ENCODE measurements at regions not wholly inside any gene's neighbourhood (a gene's known extent, or its start where the extent isn't known, plus 50 kb on each side); places are given as distances from the start of the nearest gene placed in this dataset.

GRCh38 chr20:22213271-22213670, 371.1 kb downstream of the FOXA2 start:
- TF ChIP-seq, protein P1, sequence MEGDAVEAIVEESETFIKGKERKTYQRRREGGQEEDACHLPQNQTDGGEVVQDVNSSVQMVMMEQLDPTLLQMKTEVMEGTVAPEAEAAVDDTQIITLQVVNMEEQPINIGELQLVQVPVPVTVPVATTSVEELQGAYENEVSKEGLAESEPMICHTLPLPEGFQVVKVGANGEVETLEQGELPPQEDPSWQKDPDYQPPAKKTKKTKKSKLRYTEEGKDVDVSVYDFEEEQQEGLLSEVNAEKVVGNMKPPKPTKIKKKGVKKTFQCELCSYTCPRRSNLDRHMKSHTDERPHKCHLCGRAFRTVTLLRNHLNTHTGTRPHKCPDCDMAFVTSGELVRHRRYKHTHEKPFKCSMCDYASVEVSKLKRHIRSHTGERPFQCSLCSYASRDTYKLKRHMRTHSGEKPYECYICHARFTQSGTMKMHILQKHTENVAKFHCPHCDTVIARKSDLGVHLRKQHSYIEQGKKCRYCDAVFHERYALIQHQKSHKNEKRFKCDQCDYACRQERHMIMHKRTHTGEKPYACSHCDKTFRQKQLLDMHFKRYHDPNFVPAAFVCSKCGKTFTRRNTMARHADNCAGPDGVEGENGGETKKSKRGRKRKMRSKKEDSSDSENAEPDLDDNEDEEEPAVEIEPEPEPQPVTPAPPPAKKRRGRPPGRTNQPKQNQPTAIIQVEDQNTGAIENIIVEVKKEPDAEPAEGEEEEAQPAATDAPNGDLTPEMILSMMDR (IDR thresholded peaks at IDR 0.05) = no peak
- no peak for TF ChIP-seq EP300 (IDR thresholded peaks at IDR 0.05)

Data from stomach (tissue), 4 donors.